ENCODE measurements at regions not wholly inside any gene's neighbourhood (a gene's known extent, or its start where the extent isn't known, plus 50 kb on each side); places are given as distances from the start of the nearest gene placed in this dataset.

- DNase-seq (ENCODE audit: low spot score) = no peak
- TF ChIP-seq, protein P1, sequence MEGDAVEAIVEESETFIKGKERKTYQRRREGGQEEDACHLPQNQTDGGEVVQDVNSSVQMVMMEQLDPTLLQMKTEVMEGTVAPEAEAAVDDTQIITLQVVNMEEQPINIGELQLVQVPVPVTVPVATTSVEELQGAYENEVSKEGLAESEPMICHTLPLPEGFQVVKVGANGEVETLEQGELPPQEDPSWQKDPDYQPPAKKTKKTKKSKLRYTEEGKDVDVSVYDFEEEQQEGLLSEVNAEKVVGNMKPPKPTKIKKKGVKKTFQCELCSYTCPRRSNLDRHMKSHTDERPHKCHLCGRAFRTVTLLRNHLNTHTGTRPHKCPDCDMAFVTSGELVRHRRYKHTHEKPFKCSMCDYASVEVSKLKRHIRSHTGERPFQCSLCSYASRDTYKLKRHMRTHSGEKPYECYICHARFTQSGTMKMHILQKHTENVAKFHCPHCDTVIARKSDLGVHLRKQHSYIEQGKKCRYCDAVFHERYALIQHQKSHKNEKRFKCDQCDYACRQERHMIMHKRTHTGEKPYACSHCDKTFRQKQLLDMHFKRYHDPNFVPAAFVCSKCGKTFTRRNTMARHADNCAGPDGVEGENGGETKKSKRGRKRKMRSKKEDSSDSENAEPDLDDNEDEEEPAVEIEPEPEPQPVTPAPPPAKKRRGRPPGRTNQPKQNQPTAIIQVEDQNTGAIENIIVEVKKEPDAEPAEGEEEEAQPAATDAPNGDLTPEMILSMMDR (IDR thresholded peaks at IDR 0.05; ENCODE audit: extremely low read depth, missing control alignments) = no peak
These were observed 193.8 kb upstream of the DPP6 start for GRCh38 chr7:153858355-153858754.

GRCh38 chr7:153859239-153859638, 193.0 kb upstream of the DPP6 start:
- DNase-seq (ENCODE audit: low spot score) = no peak
- TF ChIP-seq, protein P1 (IDR thresholded peaks at IDR 0.05; ENCODE audit: extremely low read depth, missing control alignments) = no peak

DNA sequence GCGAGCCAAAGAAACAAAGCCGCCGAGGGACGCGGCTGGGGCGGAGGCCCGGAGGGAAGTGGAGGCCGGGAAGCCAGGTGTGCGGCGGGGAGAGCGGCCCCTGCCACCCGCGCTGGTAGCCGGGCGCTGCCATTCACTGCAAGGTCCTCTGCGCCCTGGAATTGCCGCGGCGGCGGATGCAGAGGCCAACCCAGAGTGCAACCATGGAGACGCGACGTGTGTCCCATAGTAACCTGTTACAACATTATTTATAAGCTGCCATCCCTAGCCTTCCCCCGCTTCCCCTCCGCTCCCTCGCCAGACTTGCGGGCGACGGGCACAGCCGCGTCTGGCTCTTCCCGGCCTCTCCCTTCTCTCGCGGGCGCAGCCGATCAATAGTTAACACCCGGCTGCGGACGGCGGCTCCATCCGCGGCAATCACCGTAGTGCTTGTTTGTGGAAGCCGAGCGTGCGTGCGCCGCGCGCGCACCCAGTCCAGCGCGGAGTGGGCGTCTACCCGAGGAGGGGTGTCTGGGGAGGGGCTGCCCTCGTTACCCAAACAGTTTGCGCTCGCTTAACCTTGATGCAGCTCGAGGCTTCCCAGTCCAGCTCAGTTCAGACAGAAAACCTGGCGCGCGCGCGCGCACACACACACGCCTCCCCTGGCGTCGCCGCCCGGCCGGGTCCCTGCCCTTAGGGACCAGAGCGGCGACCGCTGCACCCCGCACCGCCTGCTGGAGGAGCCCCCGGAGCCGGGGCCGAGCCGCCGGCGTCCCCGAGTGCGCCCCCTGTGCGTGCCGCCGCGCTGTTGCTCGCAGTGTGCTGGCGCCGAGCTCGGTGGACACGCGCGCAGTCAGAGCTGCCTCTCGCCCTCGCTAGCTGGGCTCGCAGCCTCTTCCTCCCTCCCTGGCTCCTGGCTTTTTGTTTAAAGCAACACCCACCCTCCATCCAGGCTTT, 165.4 kb upstream of the DPP6 start:
- no peak for DNase-seq (ENCODE audit: low spot score)
- TF ChIP-seq, protein P1 (IDR thresholded peaks at IDR 0.05; ENCODE audit: extremely low read depth, missing control alignments) = no peak

GRCh38 chr7:153887749-153888569, 164.2 kb upstream of the DPP6 start:
- no peak for DNase-seq (ENCODE audit: low spot score)
- TF ChIP-seq, protein P1 (IDR thresholded peaks at IDR 0.05; ENCODE audit: extremely low read depth, missing control alignments) = no peak

- TF ChIP-seq, protein P1 (IDR thresholded peaks at IDR 0.05; ENCODE audit: extremely low read depth, missing control alignments) = no peak
- no peak for DNase-seq (ENCODE audit: low spot score)
These were observed 160.2 kb upstream of the DPP6 start for GRCh38 chr7:153891990-153892389.

DNA sequence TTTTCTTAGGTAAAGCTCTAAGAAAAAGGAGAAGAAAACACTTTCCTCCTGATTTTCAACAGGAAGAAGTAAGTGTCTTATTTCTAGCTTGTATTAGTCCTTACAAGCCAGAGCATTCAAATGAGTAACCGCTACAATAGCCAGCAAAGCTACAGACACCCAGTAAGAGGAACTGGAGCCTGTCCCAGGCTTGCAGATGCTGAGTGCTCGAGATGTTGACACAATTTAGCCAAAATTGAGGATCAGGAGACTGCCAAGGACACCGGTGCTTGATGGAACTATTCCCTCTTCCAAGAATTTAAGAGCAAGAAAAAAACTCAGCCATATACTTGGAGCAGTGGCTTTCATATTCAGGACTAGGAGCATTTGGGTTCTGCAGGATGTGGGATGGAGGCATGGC, 149.3 kb upstream of the DPP6 start:
- TF ChIP-seq, protein P1 (IDR thresholded peaks at IDR 0.05; ENCODE audit: extremely low read depth, missing control alignments) = no peak
- no peak for DNase-seq (ENCODE audit: low spot score)

- no peak for DNase-seq (ENCODE audit: low spot score)
- TF ChIP-seq, protein P1 (IDR thresholded peaks at IDR 0.05; ENCODE audit: extremely low read depth, missing control alignments) = no peak
These were observed 140.0 kb upstream of the DPP6 start for GRCh38 chr7:153912211-153912610.

All from GM20000 (cell line).